Neural progenitor cell (in vitro differentiated cells): ENCODE measurements at regions not wholly inside any gene's neighbourhood (a gene's known extent, or its start where the extent isn't known, plus 50 kb on each side); places are given as distances from the start of the nearest gene placed in this dataset.

Experiments used
- DNase-seq: peaks from one replicate; pipeline ENCODE4 v3.0.0-alpha.2; 2016; ENCODE audit warnings: low spot score
- H2AFZ ChIP-seq: fragments of 200-600 bp; sonication (generic); replicated peaks from 2 replicates; pipeline ENCODE4 v1.6.1; 2016; ENCODE audit warnings: antibody characterized with exemption
- H3F3A ChIP-seq: fragments of 200-600 bp; sonication (generic); 2 replicates; pipeline ENCODE4 v1.6.1; 2016; ENCODE audit warnings: antibody characterized with exemption, low read depth
- H3K27ac ChIP-seq: fragments of 200-600 bp; sonication (generic); 2 replicates; pipeline ENCODE4 v1.5.1; 2016; ENCODE audit warnings: mild to moderate bottlenecking
- H3K27me3 ChIP-seq: fragments of 200-600 bp; sonication (generic); 2 replicates; pipeline ENCODE4 v1.6.1; 2016; ENCODE audit warnings: mild to moderate bottlenecking, moderate library complexity
- H3K36me3 ChIP-seq: fragments of 200-600 bp; sonication (generic); 2 replicates; pipeline ENCODE4 v1.5.1; 2016
- H3K4me1 ChIP-seq: fragments of 200-600 bp; sonication (generic); 2 replicates; pipeline ENCODE4 v1.6.1; 2016; ENCODE audit warnings: mixed run types
- H3K4me2 ChIP-seq: fragments of 200-600 bp; sonication (generic); 2 replicates; pipeline ENCODE4 v1.6.1; 2016
- H3K4me3 ChIP-seq: fragments of 200-600 bp; sonication (generic); 2 replicates; pipeline ENCODE4 v1.5.1; 2016
- H3K79me2 ChIP-seq: fragments of 200-600 bp; sonication (generic); 2 replicates; pipeline ENCODE4 v1.6.1; 2016; ENCODE audit warnings: low read depth
- H3K9ac ChIP-seq: fragments of 200-600 bp; sonication (generic); 2 replicates; pipeline ENCODE4 v1.6.1; 2016
- H3K9me3 ChIP-seq: fragments of 200-600 bp; sonication (generic); 2 replicates; pipeline ENCODE4 v1.5.1; 2016; ENCODE audit warnings: low read depth
- H4K20me1 ChIP-seq: fragments of 200-600 bp; sonication (generic); 2 replicates; pipeline ENCODE4 v1.6.1; 2016; ENCODE audit warnings: low read depth
- H3K27ac Mint-ChIP-seq: 3 replicates; pipeline ENCODE4 v1.8.0; 2021; ENCODE audit warnings: mixed read lengths
- H3K27me3 Mint-ChIP-seq: 2 replicates; pipeline ENCODE4 v1.8.0; 2022; ENCODE audit warnings: low read depth, mild to moderate bottlenecking, inconsistent platforms, moderate library complexity, mixed read lengths; ENCODE audit not compliant: insufficient read depth
- H3K36me3 Mint-ChIP-seq: 3 replicates; pipeline ENCODE4 v1.8.0; 2021; ENCODE audit warnings: mixed read lengths
- H3K4me1 Mint-ChIP-seq: 3 replicates; pipeline ENCODE4 v1.8.0; 2021; ENCODE audit warnings: mixed read lengths
- H3K4me3 Mint-ChIP-seq: 3 replicates; pipeline ENCODE4 v1.8.0; 2021; ENCODE audit warnings: mild to moderate bottlenecking, moderate library complexity, mixed read lengths
- H3K9me3 Mint-ChIP-seq: 3 replicates; pipeline ENCODE4 v1.8.0; 2020; ENCODE audit warnings: mixed read lengths
- EZH2 ChIP-seq: fragments of 200-600 bp; sonication (generic); IDR thresholded peaks from 2 replicates; pipeline ENCODE4 v1.6.1; 2017; ENCODE audit warnings: antibody characterized with exemption, mild to moderate bottlenecking, moderate library complexity
- EZH2phosphoT487 ChIP-seq: fragments of 200-600 bp; sonication (generic); IDR thresholded peaks from 2 replicates; pipeline ENCODE4 v1.6.1; 2017; ENCODE audit warnings: antibody characterized with exemption
- TF ChIP-seq, protein P1 (sequence below): fragments of 200-600 bp; sonication (generic); IDR thresholded peaks from 2 replicates; pipeline ENCODE4 v1.5.1; 2017; ENCODE audit warnings: antibody characterized with exemption, mild to moderate bottlenecking

DNA sequence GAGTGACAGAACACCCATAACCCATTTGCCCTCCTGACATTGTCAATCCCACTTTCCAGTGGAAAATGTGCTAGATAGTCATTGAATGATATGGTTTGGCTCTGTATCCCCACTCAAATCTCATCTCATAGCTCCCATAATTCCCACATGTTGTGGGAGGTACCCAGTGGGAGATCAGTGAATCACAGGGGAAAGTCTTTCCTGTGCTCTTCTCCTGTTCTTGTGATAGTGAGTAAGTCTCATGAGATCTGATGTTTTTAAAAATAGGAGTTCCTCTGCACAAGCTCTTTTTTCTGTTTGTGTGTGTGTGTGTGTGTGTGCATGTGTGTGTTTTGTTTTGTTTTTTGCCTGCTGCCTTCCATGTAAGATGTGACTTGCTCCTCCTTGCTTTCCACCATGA lies 191.7 kb downstream of the ARRDC4 start:
- no peaks in the 10 kb centered on the region for H3K27me3 ChIP-seq
- no peak for DNase-seq
- no peak for TF ChIP-seq EZH2
- no peak for TF ChIP-seq EZH2phosphoT487
- TF ChIP-seq, protein P1, sequence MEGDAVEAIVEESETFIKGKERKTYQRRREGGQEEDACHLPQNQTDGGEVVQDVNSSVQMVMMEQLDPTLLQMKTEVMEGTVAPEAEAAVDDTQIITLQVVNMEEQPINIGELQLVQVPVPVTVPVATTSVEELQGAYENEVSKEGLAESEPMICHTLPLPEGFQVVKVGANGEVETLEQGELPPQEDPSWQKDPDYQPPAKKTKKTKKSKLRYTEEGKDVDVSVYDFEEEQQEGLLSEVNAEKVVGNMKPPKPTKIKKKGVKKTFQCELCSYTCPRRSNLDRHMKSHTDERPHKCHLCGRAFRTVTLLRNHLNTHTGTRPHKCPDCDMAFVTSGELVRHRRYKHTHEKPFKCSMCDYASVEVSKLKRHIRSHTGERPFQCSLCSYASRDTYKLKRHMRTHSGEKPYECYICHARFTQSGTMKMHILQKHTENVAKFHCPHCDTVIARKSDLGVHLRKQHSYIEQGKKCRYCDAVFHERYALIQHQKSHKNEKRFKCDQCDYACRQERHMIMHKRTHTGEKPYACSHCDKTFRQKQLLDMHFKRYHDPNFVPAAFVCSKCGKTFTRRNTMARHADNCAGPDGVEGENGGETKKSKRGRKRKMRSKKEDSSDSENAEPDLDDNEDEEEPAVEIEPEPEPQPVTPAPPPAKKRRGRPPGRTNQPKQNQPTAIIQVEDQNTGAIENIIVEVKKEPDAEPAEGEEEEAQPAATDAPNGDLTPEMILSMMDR, result no peak
- H2AFZ ChIP-seq, result no peak overlapping the region
- H3K27ac ChIP-seq, result no peak overlapping the region
- no peaks in the 10 kb centered on the region for H3K36me3 ChIP-seq
- no peaks in the 10 kb centered on the region for H3K9me3 ChIP-seq
- H3K4me3 Mint-ChIP-seq, result no peak overlapping the region
- H3K4me2 ChIP-seq, result no peak overlapping the region
- H3K4me3 ChIP-seq, result no peak overlapping the region
- H4K20me1 ChIP-seq, result no peaks in the 10 kb centered on the region
- H3K27me3 Mint-ChIP-seq, result peaks cover 2% of the 10 kb centered on the region
- no peaks in the 10 kb centered on the region for H3K36me3 Mint-ChIP-seq
- H3K4me1 Mint-ChIP-seq, result no peaks in the 10 kb centered on the region
- no peaks in the 10 kb centered on the region for H3F3A ChIP-seq
- H3K79me2 ChIP-seq, result no peaks in the 10 kb centered on the region
- H3K4me1 ChIP-seq, result no peaks in the 10 kb centered on the region
- no peak overlapping the region for H3K9ac ChIP-seq
- no peaks in the 10 kb centered on the region for H3K9me3 Mint-ChIP-seq
- H3K27ac Mint-ChIP-seq, result no peak overlapping the region

DNA sequence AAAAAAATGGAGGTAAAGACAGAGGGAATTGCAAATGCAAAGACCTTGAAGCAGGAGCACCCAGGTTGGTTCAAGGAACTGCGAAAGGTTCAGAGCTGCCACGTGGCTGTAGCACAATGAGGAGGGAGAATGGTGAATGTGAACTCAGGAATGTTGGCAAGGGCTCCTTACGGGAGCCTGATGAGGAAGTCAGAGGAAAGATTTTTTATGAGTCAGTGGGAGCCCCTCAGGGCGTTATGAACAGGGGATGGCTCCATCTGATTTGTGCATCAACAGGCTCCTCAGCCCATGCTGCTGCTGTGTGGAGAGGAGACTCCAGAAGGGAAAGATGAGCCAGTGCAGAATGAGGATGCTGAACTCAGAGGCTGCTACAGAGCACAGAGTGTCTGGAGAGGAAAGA lies 194.4 kb downstream of the ARRDC4 start:
- Histone ChIP-seq H3K9me3 (no peaks in the 10 kb centered on the region), H4K20me1 (no peaks in the 10 kb centered on the region), H3K4me1 (no peaks in the 10 kb centered on the region), H3K9ac (no peak overlapping the region), H3K27me3 (no peaks in the 10 kb centered on the region), H3K4me3 (no peak overlapping the region), H3K27ac (no peak overlapping the region), H2AFZ (no peak overlapping the region), H3K36me3 (no peaks in the 10 kb centered on the region), H3K4me2 (no peak overlapping the region), H3K79me2 (no peaks in the 10 kb centered on the region), H3F3A (no peaks in the 10 kb centered on the region)
- Mint-ChIP-seq H3K4me1 (no peaks in the 10 kb centered on the region), H3K9me3 (no peaks in the 10 kb centered on the region), H3K27ac (no peak overlapping the region), H3K36me3 (no peaks in the 10 kb centered on the region), H3K27me3 (peaks cover 2% of the 10 kb centered on the region), H3K4me3 (no peak overlapping the region)
- TF ChIP-seq EZH2 (no peak), EZH2phosphoT487 (no peak)
- TF ChIP-seq, protein P1, result no peak
- no peak for DNase-seq

DNA sequence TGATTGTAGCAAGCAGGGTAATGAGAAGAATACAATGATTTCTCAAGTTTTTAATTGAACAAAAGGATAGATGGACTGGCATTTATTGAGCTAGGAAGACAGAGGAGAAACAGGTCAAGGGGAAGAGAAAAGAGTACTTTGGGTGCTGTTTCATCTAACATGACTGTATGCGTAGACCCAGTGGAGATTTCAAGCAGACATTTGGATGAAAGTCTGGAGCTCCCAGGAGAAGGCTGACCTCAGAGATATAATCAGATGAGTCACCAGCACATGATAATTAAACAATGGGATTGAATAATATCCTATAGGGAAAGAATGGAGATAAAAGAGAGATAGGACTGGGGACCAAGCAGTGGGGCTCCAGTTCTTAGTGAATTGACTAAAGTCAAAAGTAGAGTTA lies 194.9 kb downstream of the ARRDC4 start:
- H3F3A ChIP-seq, result no peaks in the 10 kb centered on the region
- no peaks in the 10 kb centered on the region for H3K9me3 ChIP-seq
- H4K20me1 ChIP-seq, result no peaks in the 10 kb centered on the region
- H3K36me3 ChIP-seq, result no peaks in the 10 kb centered on the region
- H3K4me3 ChIP-seq, result no peak overlapping the region
- no peak overlapping the region for H3K4me3 Mint-ChIP-seq
- H3K4me2 ChIP-seq, result no peak overlapping the region
- no peaks in the 10 kb centered on the region for H3K4me1 ChIP-seq
- H3K27ac Mint-ChIP-seq, result no peak overlapping the region
- peaks cover 5% of the 10 kb centered on the region for H3K27me3 Mint-ChIP-seq
- no peak overlapping the region for H2AFZ ChIP-seq
- no peaks in the 10 kb centered on the region for H3K36me3 Mint-ChIP-seq
- no peak for DNase-seq
- H3K4me1 Mint-ChIP-seq, result no peaks in the 10 kb centered on the region
- H3K9me3 Mint-ChIP-seq, result no peaks in the 10 kb centered on the region
- H3K9ac ChIP-seq, result no peak overlapping the region
- no peaks in the 10 kb centered on the region for H3K79me2 ChIP-seq
- no peaks in the 10 kb centered on the region for H3K27me3 ChIP-seq
- TF ChIP-seq EZH2 (no peak), EZH2phosphoT487 (no peak)
- TF ChIP-seq, protein P1, result no peak
- no peak overlapping the region for H3K27ac ChIP-seq

DNA sequence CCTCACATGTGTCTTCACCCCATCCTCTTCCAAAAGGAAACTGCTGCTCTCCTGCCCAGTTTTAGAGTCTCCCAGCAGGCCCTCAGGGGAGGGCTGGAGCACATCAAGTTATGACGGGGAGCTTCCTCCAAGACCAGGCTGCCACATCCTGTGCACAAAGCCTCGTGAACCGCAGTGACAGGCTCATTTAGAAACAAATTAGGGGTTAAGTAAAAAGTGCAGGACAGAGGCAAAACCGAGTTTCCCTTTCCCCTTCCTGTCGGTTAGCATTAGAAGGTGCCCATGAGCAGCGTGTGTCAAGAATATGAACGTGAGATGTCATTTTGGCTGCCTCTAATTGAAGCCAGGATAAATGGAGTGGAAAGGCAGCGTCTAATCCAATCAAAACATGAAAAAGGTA lies 199.7 kb downstream of the ARRDC4 start:
- no peak for DNase-seq
- Histone ChIP-seq H2AFZ (no peak overlapping the region), H3F3A (no peaks in the 10 kb centered on the region), H3K27ac (no peak overlapping the region), H3K27me3 (no peaks in the 10 kb centered on the region), H3K4me3 (no peak overlapping the region), H3K79me2 (no peaks in the 10 kb centered on the region), H3K4me1 (no peaks in the 10 kb centered on the region), H3K4me2 (no peak overlapping the region), H3K9ac (no peak overlapping the region), H4K20me1 (no peaks in the 10 kb centered on the region), H3K36me3 (no peaks in the 10 kb centered on the region), H3K9me3 (no peaks in the 10 kb centered on the region)
- no peak overlapping the region for H3K27ac Mint-ChIP-seq
- no peak overlapping the region for H3K4me3 Mint-ChIP-seq
- H3K27me3 Mint-ChIP-seq, result peaks cover 8% of the 10 kb centered on the region
- H3K9me3 Mint-ChIP-seq, result no peaks in the 10 kb centered on the region
- TF ChIP-seq EZH2, result no peak
- TF ChIP-seq, protein P1, result no peak
- no peak for TF ChIP-seq EZH2phosphoT487
- H3K36me3 Mint-ChIP-seq, result no peaks in the 10 kb centered on the region
- H3K4me1 Mint-ChIP-seq, result no peaks in the 10 kb centered on the region
